ENCODE measurements at regions not wholly inside any gene's neighbourhood (a gene's known extent, or its start where the extent isn't known, plus 50 kb on each side); places are given as distances from the start of the nearest gene placed in this dataset.
"Not testable (repeated sequence)": the region's sequence is repeated elsewhere in the genome, so short reads cannot be mapped to it uniquely, and the experiment has no call there.

DNA sequence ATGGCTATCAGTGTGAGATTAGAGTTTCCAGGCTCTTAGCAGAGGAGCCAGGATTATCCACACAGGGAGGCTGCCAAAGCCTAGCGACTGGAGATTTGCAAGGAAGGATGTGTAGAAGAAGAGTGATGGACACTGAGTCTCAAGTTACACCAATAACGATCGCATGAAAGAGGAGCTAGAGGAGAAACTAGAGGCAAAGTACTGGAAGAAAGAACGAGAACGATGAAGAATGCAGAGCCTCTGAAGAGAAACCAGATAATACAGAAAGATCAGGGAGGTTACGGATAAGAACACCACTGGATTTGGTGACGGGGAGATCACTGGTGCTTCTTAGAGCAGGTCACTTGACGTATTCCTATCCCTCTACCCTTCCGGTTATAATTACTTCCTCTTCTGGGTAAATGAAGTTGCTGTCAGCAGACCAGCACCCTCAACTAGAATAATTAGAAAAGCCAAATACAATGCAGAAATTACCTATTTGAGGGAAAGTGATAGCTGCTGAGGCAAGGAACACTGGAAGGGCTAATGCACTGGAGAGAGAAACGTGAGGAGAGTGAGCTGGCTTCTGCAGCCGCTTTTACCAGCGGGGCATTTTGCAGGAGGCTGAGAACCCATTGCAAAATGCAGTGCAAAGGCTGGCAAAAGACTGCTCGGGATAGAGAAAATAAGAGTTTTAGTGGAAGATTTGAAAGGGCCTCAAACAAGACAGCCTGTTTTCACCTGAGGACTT is 93.1 kb upstream of the HIF1A start:
- Histone ChIP-seq H3K4me3 (ENCODE audit: low read depth in 1 of 2, low read length in 2 of 2) (no peak overlapping the region), H3K36me3 (ENCODE audit: insufficient read depth, low read length) (no peaks in the 10 kb centered on the region), H3K9ac (ENCODE audit: low read length) (no peak overlapping the region), H3K27me3 (ENCODE audit: control insufficient read depth in 1 of 2, insufficient read depth in 2 of 2, low read length in 2 of 2) (no peaks in the 10 kb centered on the region), H3K9me3 (ENCODE audit: low read length) (no peaks in the 10 kb centered on the region), H3K27ac (ENCODE audit: low read depth, low read length) (no peak overlapping the region), H3K4me1 (ENCODE audit: insufficient read depth, low read length) (no peaks in the 10 kb centered on the region)

DNA sequence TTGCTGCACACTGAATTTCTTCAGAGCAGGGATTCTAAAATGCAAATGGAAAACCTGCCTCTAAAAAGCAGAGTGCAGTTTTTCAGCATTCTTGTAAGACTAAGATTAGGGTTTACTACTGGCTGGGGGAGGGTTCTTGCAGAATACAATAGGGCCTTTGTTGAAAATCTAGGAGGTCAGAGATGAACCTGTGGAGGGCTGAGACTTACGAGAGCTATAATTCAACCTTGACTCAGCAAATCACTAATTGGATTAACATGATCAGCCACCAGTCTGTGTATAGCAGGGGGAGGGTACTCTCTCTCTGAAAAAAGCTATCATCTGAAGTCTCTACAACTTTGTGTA is 92.6 kb upstream of the HIF1A start:
- no peak overlapping the region for H3K27ac ChIP-seq (ENCODE audit: low read depth, low read length)
- H3K4me1 ChIP-seq (ENCODE audit: insufficient read depth, low read length), result no peaks in the 10 kb centered on the region
- H3K9me3 ChIP-seq (ENCODE audit: low read length), result no peaks in the 10 kb centered on the region
- no peak overlapping the region for H3K9ac ChIP-seq (ENCODE audit: low read length)
- H3K4me3 ChIP-seq (ENCODE audit: low read depth in 1 of 2, low read length in 2 of 2), result no peak overlapping the region
- no peaks in the 10 kb centered on the region for H3K27me3 ChIP-seq (ENCODE audit: control insufficient read depth in 1 of 2, insufficient read depth in 2 of 2, low read length in 2 of 2)
- no peaks in the 10 kb centered on the region for H3K36me3 ChIP-seq (ENCODE audit: insufficient read depth, low read length)

DNA sequence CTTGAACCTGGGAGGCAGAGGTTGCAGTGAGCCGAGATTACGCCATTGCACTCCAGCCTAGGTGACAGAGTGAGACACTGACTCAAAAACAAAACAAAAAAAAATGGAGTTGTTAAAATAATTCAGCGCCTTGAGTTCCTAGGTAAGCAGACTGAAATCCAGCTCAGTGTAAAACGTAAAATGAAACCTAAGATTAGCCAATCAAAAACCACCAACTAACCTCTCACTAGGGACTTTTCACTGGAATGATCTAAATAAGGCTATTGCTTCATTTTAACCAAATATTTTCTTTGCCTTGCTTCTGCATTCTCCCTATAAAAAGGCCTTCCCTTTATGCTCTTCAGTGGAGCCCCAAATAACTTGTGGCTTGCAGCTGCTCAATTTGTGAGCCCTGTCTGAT is 91.6 kb upstream of the HIF1A start:
- Histone ChIP-seq H3K27me3 (ENCODE audit: control insufficient read depth in 1 of 2, insufficient read depth in 2 of 2, low read length in 2 of 2) (no peaks in the 10 kb centered on the region), H3K4me1 (ENCODE audit: insufficient read depth, low read length) (peaks cover 6% of the 10 kb centered on the region), H3K9ac (ENCODE audit: low read length) (no peak overlapping the region), H3K9me3 (ENCODE audit: low read length) (no peaks in the 10 kb centered on the region), H3K36me3 (ENCODE audit: insufficient read depth, low read length) (no peaks in the 10 kb centered on the region), H3K27ac (ENCODE audit: low read depth, low read length) (no peak overlapping the region), H3K4me3 (ENCODE audit: low read depth in 1 of 2, low read length in 2 of 2) (no peak overlapping the region)

DNA sequence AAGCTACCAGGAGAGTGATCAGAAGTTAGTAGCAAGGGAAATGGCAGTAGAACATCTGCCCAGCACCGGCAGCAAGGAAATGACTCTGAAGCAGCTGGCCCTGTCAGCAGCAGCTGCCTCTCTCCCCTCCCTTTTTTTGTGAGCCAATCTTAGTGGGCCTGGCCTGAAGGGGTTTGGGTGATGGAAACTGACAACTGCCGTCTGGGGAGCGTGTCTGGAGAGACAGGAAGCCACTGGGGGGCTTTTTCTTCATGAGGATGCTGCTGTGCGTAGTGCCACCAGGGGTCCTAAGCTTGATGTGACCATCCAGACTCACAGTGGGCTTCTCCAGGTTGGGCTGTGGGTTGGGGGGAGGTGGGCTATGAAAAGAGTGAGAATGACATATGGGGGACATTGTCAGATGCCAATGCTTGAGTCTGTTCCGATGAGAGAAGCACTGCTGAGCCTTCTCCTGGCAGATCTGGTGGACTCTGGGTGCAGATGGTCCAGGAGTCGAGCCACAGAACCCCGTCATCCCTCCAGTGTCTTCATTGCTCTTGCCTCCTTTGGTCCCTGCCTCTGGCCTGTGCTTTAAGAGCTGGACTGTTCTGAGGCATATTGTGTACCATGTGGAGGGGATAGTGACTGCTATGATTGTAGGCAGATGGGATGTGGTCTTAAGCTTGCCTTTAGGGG is 87.6 kb upstream of the HIF1A start:
- no peak overlapping the region for H3K4me3 ChIP-seq (ENCODE audit: low read depth in 1 of 2, low read length in 2 of 2)
- no peaks in the 10 kb centered on the region for H3K27me3 ChIP-seq (ENCODE audit: control insufficient read depth in 1 of 2, insufficient read depth in 2 of 2, low read length in 2 of 2)
- H3K27ac ChIP-seq (ENCODE audit: low read depth, low read length), result no peak overlapping the region
- no peaks in the 10 kb centered on the region for H3K9me3 ChIP-seq (ENCODE audit: low read length)
- peaks cover 18% of the 10 kb centered on the region for H3K4me1 ChIP-seq (ENCODE audit: insufficient read depth, low read length)
- H3K36me3 ChIP-seq (ENCODE audit: insufficient read depth, low read length), result no peaks in the 10 kb centered on the region
- H3K9ac ChIP-seq (ENCODE audit: low read length), result no peak overlapping the region

DNA sequence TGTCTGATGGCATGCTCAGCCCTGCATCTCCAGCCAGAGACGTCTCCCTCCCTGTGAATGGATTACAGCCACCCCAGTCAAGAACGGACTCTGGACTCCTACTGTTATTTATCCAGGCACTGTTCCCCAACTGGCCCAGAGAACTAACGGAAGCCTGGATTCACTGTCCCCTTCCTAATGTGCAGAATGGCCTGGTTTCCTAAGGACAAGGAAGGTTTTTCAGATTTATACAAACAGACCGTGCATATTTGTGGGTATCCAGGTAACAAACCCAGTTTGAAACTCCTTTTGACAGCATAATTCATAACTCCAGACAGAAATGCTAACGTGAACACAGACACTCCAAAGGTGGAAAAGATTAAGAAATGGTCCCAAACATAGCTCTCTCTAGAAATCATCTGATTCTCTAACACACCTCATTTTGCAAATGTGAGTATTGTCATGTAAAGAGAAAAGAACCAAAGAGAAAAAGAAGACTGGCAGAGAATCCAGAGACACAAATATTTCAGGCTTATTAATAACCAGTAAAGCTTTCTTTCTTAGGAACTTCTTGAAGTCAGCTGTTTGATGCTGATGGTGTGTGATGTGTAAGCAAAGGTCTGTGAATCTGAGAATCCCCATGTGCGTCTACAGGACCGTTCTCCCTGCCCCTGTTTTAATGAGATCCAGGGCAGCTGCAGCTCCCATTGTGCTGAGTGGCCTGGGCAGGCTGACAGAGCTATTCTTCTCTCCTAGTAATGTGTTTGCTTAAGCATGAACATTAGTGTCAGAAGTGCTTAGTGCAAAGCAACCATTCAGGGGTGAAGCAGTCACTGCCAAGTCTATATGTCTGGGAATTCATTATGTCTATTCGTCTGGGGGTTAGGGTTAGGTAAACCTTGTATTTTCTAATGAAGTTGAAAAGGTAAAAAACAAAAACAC is 86.8 kb upstream of the HIF1A start:
- Histone ChIP-seq H3K27me3 (ENCODE audit: control insufficient read depth in 1 of 2, insufficient read depth in 2 of 2, low read length in 2 of 2) (no peaks in the 10 kb centered on the region), H3K9ac (ENCODE audit: low read length) (no peak overlapping the region), H3K36me3 (ENCODE audit: insufficient read depth, low read length) (no peaks in the 10 kb centered on the region), H3K4me3 (ENCODE audit: low read depth in 1 of 2, low read length in 2 of 2) (no peak overlapping the region), H3K27ac (ENCODE audit: low read depth, low read length) (no peak overlapping the region), H3K9me3 (ENCODE audit: low read length) (no peaks in the 10 kb centered on the region), H3K4me1 (ENCODE audit: insufficient read depth, low read length) (peaks cover 18% of the 10 kb centered on the region)

DNA sequence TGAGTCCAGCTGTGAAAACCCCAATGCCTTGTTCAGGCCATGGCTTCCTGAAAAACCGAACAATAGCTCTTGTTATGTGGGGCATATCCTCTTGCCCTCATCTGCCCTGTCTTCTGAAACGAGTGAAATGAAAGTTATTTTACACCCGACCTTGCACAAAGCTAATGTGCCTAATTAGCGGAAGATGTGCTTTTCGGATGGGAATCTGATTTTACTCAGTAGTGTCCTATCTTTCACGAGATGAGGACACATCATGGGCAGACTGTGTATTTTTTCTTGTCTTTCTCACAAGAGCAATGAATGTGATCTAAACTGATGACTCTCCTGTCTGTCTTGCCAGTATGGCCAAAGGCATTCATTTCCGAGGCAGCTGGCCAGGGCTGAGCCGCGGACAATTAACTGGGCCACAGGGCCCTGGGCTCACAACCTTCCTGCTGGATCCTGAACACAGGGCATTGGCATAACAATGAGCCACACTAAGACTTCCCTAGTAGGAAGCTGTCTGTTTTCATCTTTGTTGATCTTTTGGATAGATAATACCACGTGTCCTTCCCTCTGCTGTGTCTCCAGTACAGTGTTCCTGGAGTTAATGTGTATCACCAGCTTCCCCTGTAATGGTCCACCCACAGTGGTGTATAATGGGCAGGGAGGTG is 86.0 kb upstream of the HIF1A start:
- H3K4me1 ChIP-seq (ENCODE audit: insufficient read depth, low read length), result peaks cover 18% of the 10 kb centered on the region
- H3K27me3 ChIP-seq (ENCODE audit: control insufficient read depth in 1 of 2, insufficient read depth in 2 of 2, low read length in 2 of 2), result no peaks in the 10 kb centered on the region
- no peaks in the 10 kb centered on the region for H3K36me3 ChIP-seq (ENCODE audit: insufficient read depth, low read length)
- H3K9ac ChIP-seq (ENCODE audit: low read length), result no peak overlapping the region
- no peaks in the 10 kb centered on the region for H3K9me3 ChIP-seq (ENCODE audit: low read length)
- H3K27ac ChIP-seq (ENCODE audit: low read depth, low read length), result no peak overlapping the region
- peak overlapping the region in 1 of 2 donors; percentile 2 for H3K4me3 ChIP-seq (ENCODE audit: low read depth in 1 of 2, low read length in 2 of 2)

DNA sequence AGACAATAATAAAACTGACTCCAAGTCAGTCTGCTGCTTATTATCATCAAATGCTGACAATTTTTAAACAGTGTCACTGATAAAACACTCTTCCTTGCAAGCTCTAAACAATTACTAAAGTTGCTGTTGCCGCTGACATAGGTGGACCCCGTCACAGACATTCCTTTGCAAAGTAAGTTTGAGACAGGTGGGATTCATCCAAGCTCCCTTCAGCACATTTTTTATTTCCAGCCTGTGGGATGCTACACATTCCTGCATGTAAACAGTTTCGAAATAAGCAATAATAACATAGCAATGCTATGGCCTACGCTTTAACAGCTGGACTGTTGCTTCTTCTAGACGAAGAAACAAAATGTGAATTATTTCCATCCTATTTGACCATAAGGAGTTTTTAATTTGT is 85.4 kb upstream of the HIF1A start:
- Histone ChIP-seq H3K9me3 (ENCODE audit: low read length) (no peaks in the 10 kb centered on the region), H3K27ac (ENCODE audit: low read depth, low read length) (no peak overlapping the region), H3K27me3 (ENCODE audit: control insufficient read depth in 1 of 2, insufficient read depth in 2 of 2, low read length in 2 of 2) (no peaks in the 10 kb centered on the region), H3K36me3 (ENCODE audit: insufficient read depth, low read length) (no peaks in the 10 kb centered on the region), H3K4me3 (ENCODE audit: low read depth in 1 of 2, low read length in 2 of 2) (no peak overlapping the region), H3K4me1 (ENCODE audit: insufficient read depth, low read length) (peaks cover 18% of the 10 kb centered on the region), H3K9ac (ENCODE audit: low read length) (no peak overlapping the region)

DNA sequence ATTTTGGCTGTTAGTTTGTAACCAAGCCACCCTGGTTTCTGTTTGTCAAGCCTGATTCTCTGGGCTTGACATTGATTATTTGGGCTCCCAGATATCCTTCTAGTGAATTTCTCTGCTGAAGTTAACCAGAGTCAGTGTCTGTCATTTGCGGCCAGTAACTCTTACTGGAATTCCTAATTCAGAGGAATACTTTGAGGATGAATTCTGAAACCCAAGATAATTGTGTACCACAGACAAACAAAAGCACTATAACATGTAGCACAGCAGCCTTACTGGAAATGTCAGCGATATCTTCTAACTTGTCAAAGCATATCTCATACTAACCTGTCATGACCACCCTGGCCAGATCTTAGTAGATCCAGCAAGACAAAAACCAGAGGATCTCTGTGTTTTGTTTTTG is 84.4 kb upstream of the HIF1A start:
- Histone ChIP-seq H3K4me3 (ENCODE audit: low read depth in 1 of 2, low read length in 2 of 2) (no peak overlapping the region), H3K9me3 (ENCODE audit: low read length) (no peaks in the 10 kb centered on the region), H3K9ac (ENCODE audit: low read length) (no peak overlapping the region), H3K27ac (ENCODE audit: low read depth, low read length) (no peak overlapping the region), H3K27me3 (ENCODE audit: control insufficient read depth in 1 of 2, insufficient read depth in 2 of 2, low read length in 2 of 2) (no peaks in the 10 kb centered on the region), H3K4me1 (ENCODE audit: insufficient read depth, low read length) (peaks cover 18% of the 10 kb centered on the region), H3K36me3 (ENCODE audit: insufficient read depth, low read length) (no peaks in the 10 kb centered on the region)

DNA sequence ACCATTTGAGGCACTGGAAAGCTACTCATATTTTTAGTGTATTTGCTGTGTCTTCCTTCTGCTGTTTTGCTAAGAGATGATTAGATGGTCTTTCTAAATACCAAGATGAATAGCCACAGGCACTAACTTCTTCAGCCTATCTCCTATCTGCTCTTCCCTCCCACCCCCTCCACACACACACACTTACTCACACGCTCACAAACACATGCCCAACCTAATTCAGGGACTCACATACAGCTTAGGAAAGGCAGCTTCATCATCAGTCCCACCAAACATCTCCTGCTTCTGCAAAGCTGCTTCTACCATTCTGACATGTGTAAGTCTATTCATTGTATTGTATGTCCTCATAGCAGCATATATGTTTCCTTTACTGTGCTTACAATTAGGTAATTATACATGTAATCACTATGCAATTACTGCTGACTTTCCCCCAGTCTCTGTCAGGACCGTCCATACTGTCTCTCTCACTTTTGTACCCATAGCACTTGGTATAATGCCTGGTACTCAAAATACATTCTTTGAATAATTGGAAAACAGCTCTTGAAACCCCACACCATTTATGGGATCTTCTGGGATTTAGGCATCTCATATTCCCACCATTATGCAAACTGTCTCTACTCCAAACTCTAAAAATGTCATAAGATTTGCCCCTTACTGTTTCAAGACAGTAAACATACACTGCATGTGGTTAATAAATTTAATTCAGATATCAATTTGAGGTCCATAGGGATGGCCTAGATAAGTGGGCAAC is 83.3 kb upstream of the HIF1A start:
- Histone ChIP-seq H3K36me3 (ENCODE audit: insufficient read depth, low read length) (no peaks in the 10 kb centered on the region), H3K27ac (ENCODE audit: low read depth, low read length) (no peak overlapping the region), H3K4me3 (ENCODE audit: low read depth in 1 of 2, low read length in 2 of 2) (no peak overlapping the region), H3K9me3 (ENCODE audit: low read length) (no peaks in the 10 kb centered on the region), H3K4me1 (ENCODE audit: insufficient read depth, low read length) (peaks cover 18% of the 10 kb centered on the region), H3K9ac (ENCODE audit: low read length) (no peak overlapping the region), H3K27me3 (ENCODE audit: control insufficient read depth in 1 of 2, insufficient read depth in 2 of 2, low read length in 2 of 2) (no peaks in the 10 kb centered on the region)

DNA sequence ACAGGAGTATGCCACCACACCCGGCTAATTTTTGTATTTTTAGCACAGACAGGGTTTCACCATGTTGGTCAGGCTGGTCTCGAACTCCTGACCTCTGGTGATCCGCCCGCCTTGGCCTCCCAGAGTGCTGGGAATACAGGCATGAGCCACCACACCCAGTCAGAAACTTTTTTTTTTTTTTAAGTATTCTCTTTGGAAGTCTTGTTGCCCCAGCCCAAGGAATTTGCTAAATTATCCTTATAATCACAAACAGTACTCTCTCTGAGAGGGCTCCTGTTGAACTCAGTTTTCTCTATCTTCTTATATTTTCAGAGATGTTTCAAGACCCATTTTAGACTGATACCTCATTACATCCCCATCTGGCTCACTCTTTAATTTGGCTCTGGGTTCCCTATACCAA is 82.3 kb upstream of the HIF1A start:
- not testable (repeated sequence) for H3K27me3 ChIP-seq (ENCODE audit: control insufficient read depth in 1 of 2, insufficient read depth in 2 of 2, low read length in 2 of 2); H3K27ac ChIP-seq (ENCODE audit: low read depth, low read length); H3K9me3 ChIP-seq (ENCODE audit: low read length); H3K9ac ChIP-seq (ENCODE audit: low read length); H3K4me3 ChIP-seq (ENCODE audit: low read depth in 1 of 2, low read length in 2 of 2); H3K36me3 ChIP-seq (ENCODE audit: insufficient read depth, low read length)
- peaks cover 18% of the 10 kb centered on the region for H3K4me1 ChIP-seq (ENCODE audit: insufficient read depth, low read length)

DNA sequence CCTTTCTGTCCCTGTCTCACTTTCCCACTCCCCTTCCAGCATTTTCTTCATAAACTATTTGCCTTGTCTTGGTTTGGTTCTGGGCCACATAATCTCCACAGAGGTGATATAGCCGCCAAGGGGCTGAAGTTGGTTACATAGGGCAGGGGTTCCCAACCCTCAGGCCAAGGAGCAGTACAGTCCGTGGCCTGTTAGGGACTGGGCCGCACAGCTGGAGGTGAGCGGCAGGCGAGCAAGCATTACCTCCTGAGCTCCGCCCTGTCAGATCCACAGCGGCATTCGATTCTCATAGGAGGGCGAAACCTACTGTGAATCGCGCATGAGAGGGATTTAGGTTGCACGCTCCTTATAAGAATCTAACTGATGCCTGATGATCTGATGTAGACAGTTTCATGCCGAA is 80.6 kb upstream of the HIF1A start:
- H3K27ac ChIP-seq (ENCODE audit: low read depth, low read length), result no peak overlapping the region

More for the DNA sequence above, 80.6 kb upstream of the HIF1A start:
- Histone ChIP-seq H3K36me3 (ENCODE audit: insufficient read depth, low read length) (no peaks in the 10 kb centered on the region), H3K9ac (ENCODE audit: low read length) (no peak overlapping the region), H3K9me3 (ENCODE audit: low read length) (no peaks in the 10 kb centered on the region), H3K27me3 (ENCODE audit: control insufficient read depth in 1 of 2, insufficient read depth in 2 of 2, low read length in 2 of 2) (no peaks in the 10 kb centered on the region), H3K4me1 (ENCODE audit: insufficient read depth, low read length) (peaks cover 3% of the 10 kb centered on the region), H3K4me3 (ENCODE audit: low read depth in 1 of 2, low read length in 2 of 2) (no peak overlapping the region)

All from muscle layer of colon (tissue), 2 donors.